HepG2 (cell line): ENCODE measurements at regions not wholly inside any gene's neighbourhood (a gene's known extent, or its start where the extent isn't known, plus 50 kb on each side); places are given as distances from the start of the nearest gene placed in this dataset.

ENCODE experiments used
- IRF1 ChIP-seq: sonication (generic); formaldehyde crosslinking; IDR thresholded peaks from 2 replicates; pipeline ENCODE4 v1.4.0; 2020; ENCODE audit warnings: low read depth, mild to moderate bottlenecking, missing genetic modification reagents
- NR2C2 ChIP-seq: sonication (generic); formaldehyde crosslinking; IDR thresholded peaks from 2 replicates; pipeline ENCODE4 v1.4.0; 2020; ENCODE audit warnings: missing genetic modification reagents, mild to moderate bottlenecking, moderate library complexity, borderline replicate concordance
- SUZ12 ChIP-seq: fragments of 150-350 bp; IDR thresholded peaks from 2 replicates; pipeline ENCODE4 v1.6.1; 2014; ENCODE audit warnings: low read depth, low read length
- ZKSCAN8 ChIP-seq: IDR thresholded peaks from 2 replicates; pipeline ENCODE4 v1.6.1; 2016; ENCODE audit warnings: borderline replicate concordance, missing genetic modification reagents, missing compliant biosample characterization
- ZNF232 ChIP-seq: sonication (generic); formaldehyde crosslinking; IDR thresholded peaks from 2 replicates; pipeline ENCODE4 v1.4.0; 2020; ENCODE audit warnings: missing genetic modification reagents, borderline replicate concordance
- ZNF331 ChIP-seq: sonication (generic); formaldehyde crosslinking; IDR thresholded peaks from 2 replicates; pipeline ENCODE4 v1.4.0; 2020; ENCODE audit warnings: missing genetic modification reagents
- ZSCAN21 ChIP-seq: sonication (generic); formaldehyde crosslinking; IDR thresholded peaks from 2 replicates; pipeline ENCODE4 v1.8.0; 2022; ENCODE audit warnings: mild to moderate bottlenecking, missing genetic modification reagents, moderate library complexity, borderline replicate concordance

- TF ChIP-seq NR2C2 (CRISPR knock-in tag) (no peak), ZNF331 (CRISPR knock-in tag) (no peak), SUZ12 (no peak), ZKSCAN8 (CRISPR knock-in tag) (no peak), IRF1 (no peak), ZNF232 (CRISPR knock-in tag) (no peak), ZSCAN21 (CRISPR knock-in tag) (no peak)
Measured at GRCh38 chr1:38680801-38681510, 178.6 kb downstream of the RRAGC start.
